ENCODE measurements at regions not wholly inside any gene's neighbourhood (a gene's known extent, or its start where the extent isn't known, plus 50 kb on each side); places are given as distances from the start of the nearest gene placed in this dataset.
"Not testable (repeated sequence)": the region's sequence is repeated elsewhere in the genome, so short reads cannot be mapped to it uniquely, and the experiment has no call there.

- DNase-seq, result no peak
Observed at GRCh38 chr1:166395729-166396128, 228.9 kb upstream of the FAM78B start.

GRCh38 chr1:166409253-166410082 lies 242.7 kb upstream of the FAM78B start:
- DNase-seq, result not testable (repeated sequence)

- DNase-seq, result no peak
Observed at GRCh38 chr1:166410083-166410385, 243.2 kb upstream of the FAM78B start.

GRCh38 chr1:166416831-166417230 lies 250.0 kb upstream of the FAM78B start:
- DNase-seq, result not testable (repeated sequence)

GRCh38 chr1:166418344-166418933 lies 251.6 kb upstream of the FAM78B start:
- no peak for DNase-seq

- not testable (repeated sequence) for DNase-seq
Observed at GRCh38 chr1:166422586-166422985, 255.8 kb upstream of the FAM78B start.

- no peak for DNase-seq
Observed at GRCh38 chr1:166432655-166433054, 265.9 kb upstream of the FAM78B start.

GRCh38 chr1:166433404-166434304 lies 266.9 kb upstream of the FAM78B start:
- DNase-seq, result peak; percentile 66

- no peak for DNase-seq
Observed at GRCh38 chr1:166457700-166458099, 290.9 kb upstream of the FAM78B start.

GRCh38 chr1:166464333-166464732 lies 297.5 kb upstream of the FAM78B start:
- DNase-seq, result no peak

- DNase-seq, result no peak
Observed at GRCh38 chr1:166470014-166470413, 303.2 kb upstream of the FAM78B start.

- no peak for DNase-seq
Observed at GRCh38 chr1:166470441-166470840, 303.6 kb upstream of the FAM78B start.

GRCh38 chr1:166471359-166471758 lies 304.6 kb upstream of the FAM78B start:
- DNase-seq, result no peak

GRCh38 chr1:166479052-166479631 lies 312.3 kb upstream of the FAM78B start:
- peak; percentile 15 for DNase-seq

- DNase-seq, result no peak
Observed at GRCh38 chr1:166484471-166484870, 317.7 kb upstream of the FAM78B start.

- no peak for DNase-seq
Observed at GRCh38 chr1:166484871-166485270, 318.1 kb upstream of the FAM78B start.

GRCh38 chr1:166485620-166486019 lies 318.8 kb upstream of the FAM78B start:
- no peak for DNase-seq

- DNase-seq, result no peak
Observed at GRCh38 chr1:166488327-166488726, 321.5 kb upstream of the FAM78B start.

GRCh38 chr1:166489356-166489669 lies 322.5 kb upstream of the FAM78B start:
- no peak for DNase-seq

- peak; percentile 18 for DNase-seq
Observed at GRCh38 chr1:166489670-166490436, 323.1 kb upstream of the FAM78B start.

- no peak for DNase-seq
Observed at GRCh38 chr1:166490437-166490991, 323.7 kb upstream of the FAM78B start.

- not testable (repeated sequence) for DNase-seq
Observed at GRCh38 chr1:166493765-166494164, 327.0 kb upstream of the FAM78B start.
